Activated T-cell treated with anti-CD3 and anti-CD28 coated beads, Interleukin-2, amount 50 U/mL, for 24 hours (primary cell): ENCODE measurements at regions not wholly inside any gene's neighbourhood (a gene's known extent, or its start where the extent isn't known, plus 50 kb on each side); places are given as distances from the start of the nearest gene placed in this dataset.

ENCODE experiments used
- DNase-seq: peaks from one replicate; pipeline ENCODE4 v3.0.0-alpha.2; 2020
- H3K27ac Mint-ChIP-seq: 2 replicates; pipeline ENCODE4 v1.8.0; 2020; ENCODE audit warnings: mild to moderate bottlenecking, mixed read lengths
- H3K27me3 Mint-ChIP-seq: 2 replicates; pipeline ENCODE4 v1.8.0; 2020; ENCODE audit warnings: mixed read lengths
- H3K36me3 Mint-ChIP-seq: 2 replicates; pipeline ENCODE4 v1.8.0; 2020; ENCODE audit warnings: low read depth, mixed read lengths
- H3K4me1 Mint-ChIP-seq: 2 replicates; pipeline ENCODE4 v1.8.0; 2020; ENCODE audit warnings: low read depth, mixed read lengths
- H3K4me3 Mint-ChIP-seq: 2 replicates; pipeline ENCODE4 v1.8.0; 2020; ENCODE audit warnings: mild to moderate bottlenecking, moderate library complexity, mixed read lengths
- H3K9me3 Mint-ChIP-seq: 2 replicates; pipeline ENCODE4 v1.8.0; 2020; ENCODE audit warnings: mixed read lengths

- H3K27me3 Mint-ChIP-seq = no peaks in the 10 kb centered on the region
- DNase-seq = no peak
- no peaks in the 10 kb centered on the region for H3K36me3 Mint-ChIP-seq
- H3K4me3 Mint-ChIP-seq = no peak overlapping the region
- peaks cover 3% of the 10 kb centered on the region for H3K4me1 Mint-ChIP-seq
- no peaks in the 10 kb centered on the region for H3K9me3 Mint-ChIP-seq
- H3K27ac Mint-ChIP-seq = no peak overlapping the region
Observed at GRCh38 chr1:187275985-187276575, 447.3 kb downstream of the PLA2G4A start.

- H3K4me1 Mint-ChIP-seq = peaks cover 3% of the 10 kb centered on the region
- H3K4me3 Mint-ChIP-seq = no peak overlapping the region
- H3K27me3 Mint-ChIP-seq = no peaks in the 10 kb centered on the region
- H3K36me3 Mint-ChIP-seq = no peaks in the 10 kb centered on the region
- no peak overlapping the region for H3K27ac Mint-ChIP-seq
- no peak for DNase-seq
- H3K9me3 Mint-ChIP-seq = no peaks in the 10 kb centered on the region
Observed at GRCh38 chr1:187276677-187277076, 447.9 kb downstream of the PLA2G4A start.

GRCh38 chr1:187280031-187280430, 451.3 kb downstream of the PLA2G4A start:
- DNase-seq = no peak
- H3K4me3 Mint-ChIP-seq = no peak overlapping the region
- no peaks in the 10 kb centered on the region for H3K36me3 Mint-ChIP-seq
- H3K4me1 Mint-ChIP-seq = peaks cover under 1% of the 10 kb centered on the region
- H3K27ac Mint-ChIP-seq = no peak overlapping the region
- no peaks in the 10 kb centered on the region for H3K9me3 Mint-ChIP-seq
- H3K27me3 Mint-ChIP-seq = no peaks in the 10 kb centered on the region

- no peak overlapping the region for H3K4me3 Mint-ChIP-seq
- no peak for DNase-seq
- H3K9me3 Mint-ChIP-seq = no peaks in the 10 kb centered on the region
- no peaks in the 10 kb centered on the region for H3K4me1 Mint-ChIP-seq
- no peaks in the 10 kb centered on the region for H3K36me3 Mint-ChIP-seq
- H3K27me3 Mint-ChIP-seq = no peaks in the 10 kb centered on the region
- H3K27ac Mint-ChIP-seq = no peak overlapping the region
Observed at GRCh38 chr1:187281085-187281484, 452.3 kb downstream of the PLA2G4A start.

GRCh38 chr1:187283984-187284383, 455.2 kb downstream of the PLA2G4A start:
- H3K9me3 Mint-ChIP-seq = no peaks in the 10 kb centered on the region
- DNase-seq = no peak
- H3K27me3 Mint-ChIP-seq = no peaks in the 10 kb centered on the region
- H3K36me3 Mint-ChIP-seq = no peaks in the 10 kb centered on the region
- no peak overlapping the region for H3K4me3 Mint-ChIP-seq
- H3K4me1 Mint-ChIP-seq = no peaks in the 10 kb centered on the region
- H3K27ac Mint-ChIP-seq = no peak overlapping the region

GRCh38 chr1:187294421-187295201, 465.9 kb downstream of the PLA2G4A start:
- no peak overlapping the region for H3K27ac Mint-ChIP-seq
- H3K9me3 Mint-ChIP-seq = peaks cover 8% of the 10 kb centered on the region
- DNase-seq = no peak
- no peak overlapping the region for H3K4me3 Mint-ChIP-seq
- H3K4me1 Mint-ChIP-seq = no peaks in the 10 kb centered on the region
- no peaks in the 10 kb centered on the region for H3K27me3 Mint-ChIP-seq
- no peaks in the 10 kb centered on the region for H3K36me3 Mint-ChIP-seq

GRCh38 chr1:187300081-187300480, 471.3 kb downstream of the PLA2G4A start:
- no peak overlapping the region for H3K27ac Mint-ChIP-seq
- H3K36me3 Mint-ChIP-seq = no peaks in the 10 kb centered on the region
- no peak for DNase-seq
- no peaks in the 10 kb centered on the region for H3K27me3 Mint-ChIP-seq
- H3K4me1 Mint-ChIP-seq = no peaks in the 10 kb centered on the region
- peaks cover 7% of the 10 kb centered on the region for H3K9me3 Mint-ChIP-seq
- no peak overlapping the region for H3K4me3 Mint-ChIP-seq

GRCh38 chr1:187306710-187307415, 478.1 kb downstream of the PLA2G4A start:
- DNase-seq = no peak
- no peaks in the 10 kb centered on the region for H3K36me3 Mint-ChIP-seq
- H3K27me3 Mint-ChIP-seq = no peaks in the 10 kb centered on the region
- peaks cover 6% of the 10 kb centered on the region for H3K9me3 Mint-ChIP-seq
- H3K27ac Mint-ChIP-seq = no peak overlapping the region
- no peak overlapping the region for H3K4me3 Mint-ChIP-seq
- no peaks in the 10 kb centered on the region for H3K4me1 Mint-ChIP-seq

GRCh38 chr1:187310038-187310631, 481.4 kb downstream of the PLA2G4A start:
- no peak for DNase-seq
- no peaks in the 10 kb centered on the region for H3K36me3 Mint-ChIP-seq
- no peaks in the 10 kb centered on the region for H3K4me1 Mint-ChIP-seq
- no peak overlapping the region for H3K27ac Mint-ChIP-seq
- H3K27me3 Mint-ChIP-seq = no peaks in the 10 kb centered on the region
- no peak overlapping the region for H3K4me3 Mint-ChIP-seq
- peaks cover 5% of the 10 kb centered on the region for H3K9me3 Mint-ChIP-seq

GRCh38 chr1:187313115-187313514, 484.4 kb downstream of the PLA2G4A start:
- DNase-seq = no peak
- Mint-ChIP-seq H3K36me3 (no peaks in the 10 kb centered on the region), H3K9me3 (peaks cover 5% of the 10 kb centered on the region), H3K27ac (no peak overlapping the region), H3K4me1 (no peaks in the 10 kb centered on the region), H3K4me3 (no peak overlapping the region), H3K27me3 (no peaks in the 10 kb centered on the region)

GRCh38 chr1:187326557-187326956, 497.8 kb downstream of the PLA2G4A start:
- no peak overlapping the region for H3K27ac Mint-ChIP-seq
- no peak overlapping the region for H3K4me3 Mint-ChIP-seq
- H3K36me3 Mint-ChIP-seq = no peaks in the 10 kb centered on the region
- no peak for DNase-seq
- H3K27me3 Mint-ChIP-seq = no peaks in the 10 kb centered on the region
- no peaks in the 10 kb centered on the region for H3K9me3 Mint-ChIP-seq
- no peaks in the 10 kb centered on the region for H3K4me1 Mint-ChIP-seq

- Mint-ChIP-seq H3K27me3 (no peaks in the 10 kb centered on the region), H3K27ac (no peak overlapping the region), H3K9me3 (peaks cover 3% of the 10 kb centered on the region), H3K4me3 (no peak overlapping the region), H3K4me1 (peaks cover 2% of the 10 kb centered on the region), H3K36me3 (no peaks in the 10 kb centered on the region)
- DNase-seq = no peak
Observed at GRCh38 chr1:187336441-187337168, 507.9 kb downstream of the PLA2G4A start.

- H3K4me1 Mint-ChIP-seq = peaks cover 2% of the 10 kb centered on the region
- DNase-seq = no peak
- H3K36me3 Mint-ChIP-seq = no peaks in the 10 kb centered on the region
- peaks cover 3% of the 10 kb centered on the region for H3K9me3 Mint-ChIP-seq
- no peak overlapping the region for H3K27ac Mint-ChIP-seq
- H3K4me3 Mint-ChIP-seq = no peak overlapping the region
- H3K27me3 Mint-ChIP-seq = no peaks in the 10 kb centered on the region
Observed at GRCh38 chr1:187338762-187339412, 510.1 kb downstream of the PLA2G4A start.

- Mint-ChIP-seq H3K27me3 (no peaks in the 10 kb centered on the region), H3K27ac (no peak overlapping the region), H3K4me3 (no peak overlapping the region), H3K9me3 (peaks cover 3% of the 10 kb centered on the region), H3K36me3 (no peaks in the 10 kb centered on the region), H3K4me1 (no peaks in the 10 kb centered on the region)
- no peak for DNase-seq
Observed at GRCh38 chr1:187342495-187342894, 513.7 kb downstream of the PLA2G4A start.
